GM23248 (cell line): ENCODE measurements at regions not wholly inside any gene's neighbourhood (a gene's known extent, or its start where the extent isn't known, plus 50 kb on each side); places are given as distances from the start of the nearest gene placed in this dataset.

ENCODE experiments used
- DNase-seq: peaks from one replicate; pipeline ENCODE4 v3.0.0-alpha.2; 2015
- H2AFZ ChIP-seq: fragments of 200-600 bp; sonication (generic); 2 replicates; pipeline ENCODE4 v1.6.1; 2016; ENCODE audit warnings: antibody characterized with exemption
- H3F3A ChIP-seq: fragments of 200-600 bp; sonication (generic); 2 replicates; pipeline ENCODE4 v1.6.1; 2016; ENCODE audit warnings: mild to moderate bottlenecking, antibody characterized with exemption, mixed run types; ENCODE audit not compliant: insufficient read depth
- H3K27ac ChIP-seq: fragments of 200-600 bp; sonication (generic); 2 replicates; pipeline ENCODE4 v1.5.1; 2016; ENCODE audit warnings: mild to moderate bottlenecking
- H3K27me3 ChIP-seq: fragments of 200-600 bp; sonication (generic); replicated peaks from 2 replicates; pipeline ENCODE4 v1.6.1; 2016; ENCODE audit warnings: mild to moderate bottlenecking; ENCODE audit not compliant: insufficient read depth
- H3K36me3 ChIP-seq: fragments of 200-600 bp; sonication (generic); 2 replicates; pipeline ENCODE4 v1.6.1; 2016; ENCODE audit warnings: low read depth, mild to moderate bottlenecking
- H3K4me1 ChIP-seq: fragments of 200-600 bp; sonication (generic); 2 replicates; pipeline ENCODE4 v1.6.1; 2016; ENCODE audit warnings: mild to moderate bottlenecking; ENCODE audit not compliant: insufficient read depth
- H3K4me2 ChIP-seq: fragments of 200-600 bp; sonication (generic); one replicate; pipeline ENCODE4 v1.6.1; 2016; ENCODE audit warnings: mild to moderate bottlenecking; ENCODE audit not compliant: unreplicated experiment
- H3K4me3 ChIP-seq: fragments of 200-600 bp; sonication (generic); 2 replicates; pipeline ENCODE4 v1.5.1; 2016; ENCODE audit warnings: mild to moderate bottlenecking
- H3K79me2 ChIP-seq: fragments of 200-600 bp; sonication (generic); 2 replicates; pipeline ENCODE4 v1.6.1; 2016; ENCODE audit warnings: mild to moderate bottlenecking; ENCODE audit not compliant: insufficient read depth
- H3K9ac ChIP-seq: fragments of 200-600 bp; sonication (generic); 2 replicates; pipeline ENCODE4 v1.6.1; 2016; ENCODE audit warnings: mild to moderate bottlenecking
- H3K9me2 ChIP-seq: fragments of 200-600 bp; sonication (generic); 2 replicates; pipeline ENCODE4 v1.6.1; 2016; ENCODE audit warnings: mixed run types, mild to moderate bottlenecking, moderate library complexity; ENCODE audit not compliant: insufficient read depth
- H3K9me3 ChIP-seq: fragments of 200-600 bp; sonication (generic); one replicate; pipeline ENCODE4 v1.6.1; 2017; ENCODE audit warnings: low read depth
- H4K20me1 ChIP-seq: fragments of 200-600 bp; sonication (generic); 2 replicates; pipeline ENCODE4 v1.6.0; 2016; ENCODE audit not compliant: insufficient read depth
- EZH2 ChIP-seq: fragments of 200-600 bp; sonication (generic); IDR thresholded peaks from 2 replicates; pipeline ENCODE4 v1.6.1; 2018; ENCODE audit warnings: antibody characterized with exemption, mild to moderate bottlenecking; ENCODE audit not compliant: insufficient read depth, poor library complexity, severe bottlenecking
- EZH2phosphoT487 ChIP-seq: fragments of 200-600 bp; sonication (generic); IDR thresholded peaks from 2 replicates; pipeline ENCODE4 v1.6.1; 2018; ENCODE audit warnings: antibody characterized with exemption, moderate library complexity, mild to moderate bottlenecking, low read depth; ENCODE audit not compliant: insufficient read depth
- WGBS, 2 experiments: methylation state at CpG; one replicate each; pipeline ENCODE4 v1.1.6; 2015 to 2017; ENCODE audit warnings: low lambda C conversion rate in 2 of 2, low coverage in 1 of 2; ENCODE audit errors: missing lambda C conversion rate in 2 of 2; 5-methylcytosine and 5-hydroxymethylcytosine counted together
- in situ Hi-C: fragments of 300-500 bp; cut with MboI; formaldehyde crosslinking; loops from 2 replicates; pipeline ENCODE4 v1.15.0; 2020

DNA sequence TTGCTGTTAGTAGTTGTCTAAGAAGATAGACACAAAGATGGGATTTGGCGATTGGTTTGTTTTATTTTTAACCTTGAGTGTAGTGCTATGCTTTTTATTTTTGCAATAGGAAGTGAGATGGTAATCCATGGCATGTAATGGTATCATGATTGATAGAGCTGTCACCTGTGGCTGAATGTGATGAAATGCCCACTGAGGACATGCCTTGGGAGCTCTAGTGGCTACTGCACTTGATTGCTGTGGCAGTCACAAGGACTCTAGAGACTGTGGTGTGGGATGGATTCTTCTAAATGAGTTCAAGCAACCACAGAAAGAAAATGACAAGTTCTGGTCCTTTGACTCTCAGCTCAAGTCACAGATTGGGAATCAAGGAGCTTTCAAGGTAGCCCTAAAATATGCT is 139.4 kb downstream of the CYRIA start:
- in situ Hi-C loops: no loop called here
- H2AFZ ChIP-seq: no peak overlapping the region
- no peak for DNase-seq
- H3K27me3 ChIP-seq: no peaks in the 10 kb centered on the region
- H3K9me3 ChIP-seq: no peaks in the 10 kb centered on the region
- H4K20me1 ChIP-seq: no peaks in the 10 kb centered on the region
- no peak overlapping the region for H3K27ac ChIP-seq
- TF ChIP-seq EZH2: no peak
- TF ChIP-seq EZH2phosphoT487: no peak
- no peak overlapping the region for H3K4me2 ChIP-seq
- no peaks in the 10 kb centered on the region for H3F3A ChIP-seq
- H3K9me2 ChIP-seq: no peaks in the 10 kb centered on the region
- no peaks in the 10 kb centered on the region for H3K36me3 ChIP-seq
- H3K4me3 ChIP-seq: no peak overlapping the region
- no peak overlapping the region for H3K9ac ChIP-seq
- H3K4me1 ChIP-seq: no peaks in the 10 kb centered on the region
- WGBS, 2 experiments: 23 to 31% methylated on average over 1 of the region's 1 CpG
- H3K79me2 ChIP-seq: no peaks in the 10 kb centered on the region

DNA sequence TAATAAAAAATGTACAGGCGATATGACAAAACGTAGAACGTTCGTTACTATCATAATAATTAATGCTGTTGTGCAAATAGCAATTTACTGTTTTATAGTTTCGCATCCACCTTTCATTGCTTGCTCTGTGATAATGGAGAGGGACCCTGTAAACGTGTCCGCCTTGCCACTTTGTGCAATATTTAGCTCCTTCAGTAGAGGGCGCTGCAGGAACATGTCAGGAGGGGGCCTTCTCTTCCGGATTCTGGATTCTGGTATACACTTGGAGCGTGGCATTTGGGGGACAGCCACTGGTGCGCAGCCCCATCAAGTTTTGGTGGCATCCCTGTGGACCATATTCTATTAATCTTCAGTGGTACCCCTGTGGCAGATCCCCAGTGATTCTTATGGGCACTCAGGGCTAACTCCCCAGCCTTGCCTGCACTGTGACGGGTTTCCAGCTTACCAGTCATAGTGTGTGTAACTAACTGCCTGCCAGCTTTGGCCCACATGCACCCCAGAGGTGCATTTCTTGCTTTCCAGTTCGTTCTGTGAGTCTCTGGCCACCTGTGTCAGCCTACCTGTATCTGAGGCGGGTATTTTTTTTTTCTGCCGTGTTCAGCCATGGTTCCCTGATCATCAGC is 140.3 kb downstream of the CYRIA start:
- 49 to 51% methylated on average over 15 of the region's 15 CpGs for WGBS, 2 experiments
- H3K4me3 ChIP-seq: no peak overlapping the region
- H4K20me1 ChIP-seq: no peaks in the 10 kb centered on the region
- H3K27me3 ChIP-seq: no peaks in the 10 kb centered on the region
- H3K9ac ChIP-seq: no peak overlapping the region
- H3K4me2 ChIP-seq: no peak overlapping the region
- no peaks in the 10 kb centered on the region for H3K4me1 ChIP-seq
- H3F3A ChIP-seq: no peaks in the 10 kb centered on the region
- no peak overlapping the region for H2AFZ ChIP-seq
- in situ Hi-C loops: no loop called here
- H3K79me2 ChIP-seq: no peaks in the 10 kb centered on the region
- H3K9me2 ChIP-seq: no peaks in the 10 kb centered on the region
- no peaks in the 10 kb centered on the region for H3K9me3 ChIP-seq
- H3K36me3 ChIP-seq: no peaks in the 10 kb centered on the region
- no peak for TF ChIP-seq EZH2phosphoT487
- no peak for TF ChIP-seq EZH2
- H3K27ac ChIP-seq: no peak overlapping the region
- DNase-seq: no peak

DNA sequence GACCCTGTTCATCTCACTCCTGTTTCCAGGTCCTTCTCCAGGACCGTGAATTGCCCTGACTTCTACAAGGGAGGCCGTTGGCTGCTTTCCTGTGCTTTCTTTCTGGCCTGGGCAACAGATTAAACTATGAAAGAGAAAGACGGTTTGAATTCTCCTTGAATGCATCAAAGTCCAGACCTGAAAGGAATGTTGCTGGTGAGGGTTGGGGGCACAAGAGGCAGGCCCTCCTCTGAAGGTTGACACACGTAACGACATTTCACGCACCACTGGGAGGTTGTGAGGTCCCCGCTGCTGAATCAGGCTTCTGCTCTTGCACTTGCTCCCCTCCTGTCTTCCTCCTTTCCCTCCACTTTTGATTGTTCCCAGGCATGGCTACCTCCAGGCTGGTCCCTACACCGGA is 141.9 kb downstream of the CYRIA start:
- Histone ChIP-seq H3K27me3 (no peaks in the 10 kb centered on the region), H3K9me2 (no peaks in the 10 kb centered on the region), H3K4me2 (no peak overlapping the region), H3F3A (no peaks in the 10 kb centered on the region), H3K9me3 (no peaks in the 10 kb centered on the region), H4K20me1 (no peaks in the 10 kb centered on the region), H3K4me1 (no peaks in the 10 kb centered on the region), H3K79me2 (no peaks in the 10 kb centered on the region), H2AFZ (no peak overlapping the region), H3K4me3 (no peak overlapping the region), H3K36me3 (no peaks in the 10 kb centered on the region), H3K27ac (no peak overlapping the region), H3K9ac (no peak overlapping the region)
- DNase-seq: no peak
- WGBS, 2 experiments: 60 to 68% methylated on average over 8 of the region's 8 CpGs
- TF ChIP-seq EZH2phosphoT487 (no peak), EZH2 (no peak)
- in situ Hi-C loops: no loop called here

DNA sequence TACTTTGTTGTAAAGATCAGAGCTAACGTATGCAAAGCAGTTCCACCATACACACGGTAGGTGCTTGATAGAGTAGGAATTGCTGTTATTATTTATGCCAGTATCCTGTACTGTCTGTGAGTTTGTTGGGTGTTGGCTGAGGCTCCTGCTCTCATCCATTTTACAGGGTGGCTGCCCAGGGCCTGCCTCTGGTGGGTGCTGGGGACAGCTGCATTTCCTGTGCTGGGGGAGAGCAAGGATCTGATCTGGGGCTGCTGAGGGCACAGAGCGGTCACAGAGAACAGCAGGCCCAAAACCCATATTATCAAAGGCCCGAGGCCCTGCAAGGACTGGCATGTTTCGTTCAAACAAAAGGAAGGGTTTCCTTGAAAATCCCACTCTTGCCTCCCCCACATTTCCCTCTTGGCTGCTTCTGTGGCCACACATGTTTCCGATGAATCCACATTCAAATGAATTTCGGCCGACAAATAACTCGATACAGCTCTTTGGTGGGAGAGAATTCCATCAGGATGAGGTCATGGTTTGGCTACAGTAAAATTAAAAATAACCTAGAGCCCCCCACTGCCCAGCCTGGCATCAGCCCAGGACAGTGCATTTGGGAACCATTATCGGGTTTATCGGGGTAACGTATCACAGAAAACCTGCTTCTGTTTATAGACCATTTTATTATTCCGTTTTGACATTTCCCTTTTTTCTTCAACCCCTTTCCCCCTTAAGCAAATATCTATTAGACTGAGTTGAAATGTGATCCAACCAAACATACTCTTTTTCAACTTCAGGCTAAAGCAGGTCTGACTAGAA is 143.4 kb downstream of the CYRIA start:
- no peaks in the 10 kb centered on the region for H3K27me3 ChIP-seq
- H3K9ac ChIP-seq: no peak overlapping the region
- no peaks in the 10 kb centered on the region for H3K79me2 ChIP-seq
- no peaks in the 10 kb centered on the region for H3F3A ChIP-seq
- TF ChIP-seq EZH2 (no peak), EZH2phosphoT487 (no peak)
- no peak overlapping the region for H3K27ac ChIP-seq
- no peak overlapping the region for H3K4me3 ChIP-seq
- DNase-seq: no peak
- 21 to 24% methylated on average over 13 of the region's 13 CpGs for WGBS, 2 experiments
- H3K9me3 ChIP-seq: no peaks in the 10 kb centered on the region
- H4K20me1 ChIP-seq: no peaks in the 10 kb centered on the region
- H3K4me1 ChIP-seq: no peaks in the 10 kb centered on the region
- no peak overlapping the region for H2AFZ ChIP-seq
- no peaks in the 10 kb centered on the region for H3K36me3 ChIP-seq
- H3K9me2 ChIP-seq: no peaks in the 10 kb centered on the region
- no peak overlapping the region for H3K4me2 ChIP-seq
- in situ Hi-C loops: no loop called here
